Fibroblast of pulmonary artery (primary cell): ENCODE measurements at regions not wholly inside any gene's neighbourhood (a gene's known extent, or its start where the extent isn't known, plus 50 kb on each side); places are given as distances from the start of the nearest gene placed in this dataset.

ENCODE experiments used
- DNase-seq: peaks from one replicate; pipeline ENCODE4 v3.0.0-alpha.2; 2010; ENCODE audit warnings: low read depth
- H3K4me3 ChIP-seq: replicated peaks from 2 replicates; pipeline ENCODE4 v1.5.1; 2011; ENCODE audit warnings: low read depth, mild to moderate bottlenecking, control low read depth, low read length, moderate library complexity
- CTCF ChIP-seq: IDR thresholded peaks from 2 replicates; pipeline ENCODE4 v1.5.1; 2011; ENCODE audit warnings: mild to moderate bottlenecking, control low read depth, low read length, inconsistent platforms; ENCODE audit errors: missing control alignments

GRCh38 chr2:84165256-84165655 lies 293.8 kb downstream of the SUCLG1 start:
- no peak overlapping the region for H3K4me3 ChIP-seq
- no peak for DNase-seq
- no peak for TF ChIP-seq CTCF

GRCh38 chr2:84160453-84160852 lies 298.6 kb downstream of the SUCLG1 start:
- H3K4me3 ChIP-seq, result no peak overlapping the region
- DNase-seq, result no peak
- no peak for TF ChIP-seq CTCF

- DNase-seq, result no peak
- no peak for TF ChIP-seq CTCF
- H3K4me3 ChIP-seq, result no peak overlapping the region
Observed at GRCh38 chr2:84158605-84159004, 300.5 kb downstream of the SUCLG1 start.

GRCh38 chr2:84152462-84152861 lies 306.6 kb downstream of the SUCLG1 start:
- TF ChIP-seq CTCF, result no peak
- DNase-seq, result no peak
- no peak overlapping the region for H3K4me3 ChIP-seq

- TF ChIP-seq CTCF, result no peak
- H3K4me3 ChIP-seq, result no peak overlapping the region
- DNase-seq, result no peak
Observed at GRCh38 chr2:84144345-84144744, 314.7 kb downstream of the SUCLG1 start.

- TF ChIP-seq CTCF, result no peak
- DNase-seq, result no peak
- H3K4me3 ChIP-seq, result no peak overlapping the region
Observed at GRCh38 chr2:84137034-84137433, 322.0 kb downstream of the SUCLG1 start.

- TF ChIP-seq CTCF, result no peak
- H3K4me3 ChIP-seq, result no peak overlapping the region
- no peak for DNase-seq
Observed at GRCh38 chr2:84132370-84132769, 326.7 kb downstream of the SUCLG1 start.
